Left kidney (tissue), 1 donor: ENCODE measurements at regions not wholly inside any gene's neighbourhood (a gene's known extent, or its start where the extent isn't known, plus 50 kb on each side); places are given as distances from the start of the nearest gene placed in this dataset.

Source experiments
- DNase-seq: peaks from one replicate; pipeline ENCODE4 v3.0.0-alpha.2; 2013

DNA sequence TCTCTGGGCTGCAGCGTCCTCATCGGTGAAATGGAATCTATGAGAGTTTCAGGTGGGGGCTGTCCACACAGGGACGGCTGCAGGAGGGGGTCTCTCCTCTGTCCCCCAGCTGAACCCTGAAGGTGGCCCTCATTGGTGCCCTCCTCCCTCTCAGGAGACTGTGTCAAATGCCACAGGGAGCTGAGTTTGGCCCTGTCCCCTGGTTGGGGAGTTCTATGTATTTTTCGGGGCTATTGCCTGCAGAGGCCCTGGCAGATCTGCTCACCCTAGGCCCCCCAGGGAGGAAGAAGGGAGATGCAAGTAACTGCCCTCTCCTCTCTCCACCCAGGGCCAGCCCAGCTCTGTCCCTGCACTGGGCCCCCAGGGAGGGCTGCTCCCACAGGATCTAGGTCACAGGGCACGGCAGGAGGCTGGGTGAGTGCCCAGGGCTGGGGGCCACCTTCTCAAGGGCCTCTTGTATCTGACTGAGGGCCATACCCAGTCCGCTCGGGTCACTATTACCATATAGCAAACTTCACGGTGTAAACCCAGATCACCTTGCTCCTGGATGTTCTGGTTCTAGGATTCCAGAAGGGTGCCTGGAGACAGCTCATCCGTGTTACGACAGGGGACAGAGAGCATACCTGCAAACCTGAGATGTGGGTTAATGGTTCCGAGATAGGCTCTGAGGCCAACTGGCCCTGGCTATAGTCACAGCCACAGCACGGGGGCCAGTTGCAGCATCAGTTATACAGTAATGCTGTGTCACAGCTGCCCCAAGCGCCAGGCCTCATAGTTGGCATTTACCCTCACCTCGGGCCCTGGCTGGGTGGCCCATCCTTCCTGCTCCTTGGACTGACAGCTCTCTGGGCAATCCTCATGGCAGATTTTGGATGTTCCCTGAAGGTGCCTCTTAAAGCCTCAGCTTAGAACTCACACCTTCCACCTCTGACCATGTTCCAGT lies 102.4 kb upstream of the PRR23E start:
- no peak for DNase-seq

DNA sequence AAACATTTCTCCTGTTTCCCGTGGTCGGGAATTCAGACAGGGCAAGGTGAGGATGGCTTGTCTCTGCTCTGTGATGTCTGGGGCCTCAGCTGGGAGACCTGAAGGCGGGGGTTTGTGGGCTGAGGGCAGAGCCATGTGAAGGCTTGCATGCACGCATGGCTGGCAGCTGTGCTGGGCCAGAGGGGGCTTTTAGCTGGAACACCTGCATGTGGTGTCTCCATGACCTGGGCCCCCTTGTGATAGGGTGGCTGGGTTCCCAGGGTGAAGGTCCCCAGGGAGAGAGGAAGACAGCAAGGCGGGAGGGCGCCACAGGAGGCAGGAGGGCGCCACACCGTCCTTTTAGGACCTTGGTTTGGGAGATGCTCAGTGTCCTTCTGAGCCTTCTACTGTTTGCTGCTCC lies 101.6 kb upstream of the PRR23E start:
- no peak for DNase-seq

DNA sequence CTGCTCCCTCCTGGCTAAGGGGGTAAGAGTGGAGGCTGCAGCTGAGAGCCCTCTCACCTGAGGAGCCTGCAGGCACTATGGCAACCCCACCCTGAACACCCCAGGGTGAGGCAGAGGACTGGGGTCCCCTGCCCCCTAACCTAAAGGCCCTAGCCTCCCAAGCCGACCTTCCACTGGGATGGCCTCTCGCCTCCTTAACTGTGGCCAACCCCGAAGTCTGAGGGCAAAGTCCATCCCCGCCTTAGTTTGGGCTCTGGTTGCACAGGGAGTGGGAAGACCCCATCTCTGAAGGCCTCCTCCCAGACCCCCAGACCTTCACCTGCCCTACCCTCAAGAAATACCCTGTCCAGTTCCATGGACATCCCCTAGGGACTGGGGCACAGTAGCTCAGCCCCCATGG lies 100.6 kb upstream of the PRR23E start:
- no peak for DNase-seq

DNA sequence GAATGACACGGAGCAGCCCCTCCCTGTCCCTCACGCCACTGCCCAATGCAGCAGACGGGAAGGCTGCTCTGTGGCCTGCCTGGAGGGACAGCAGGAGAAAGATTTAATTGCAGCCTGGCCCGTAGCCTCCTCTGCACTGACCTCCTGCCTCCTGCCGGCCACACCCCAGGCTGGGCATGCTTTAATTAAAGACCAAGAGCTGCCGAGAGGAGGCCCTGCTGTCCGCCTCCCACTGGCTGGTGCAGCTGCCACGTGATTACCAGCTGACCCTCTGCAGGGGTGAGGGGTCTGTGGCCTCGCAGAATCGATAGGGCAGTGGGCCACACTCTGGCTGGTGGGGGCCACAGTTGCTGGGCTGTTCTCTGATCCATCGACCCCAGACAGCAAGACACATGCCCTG lies 100.2 kb upstream of the PRR23E start:
- no peak for DNase-seq

DNA sequence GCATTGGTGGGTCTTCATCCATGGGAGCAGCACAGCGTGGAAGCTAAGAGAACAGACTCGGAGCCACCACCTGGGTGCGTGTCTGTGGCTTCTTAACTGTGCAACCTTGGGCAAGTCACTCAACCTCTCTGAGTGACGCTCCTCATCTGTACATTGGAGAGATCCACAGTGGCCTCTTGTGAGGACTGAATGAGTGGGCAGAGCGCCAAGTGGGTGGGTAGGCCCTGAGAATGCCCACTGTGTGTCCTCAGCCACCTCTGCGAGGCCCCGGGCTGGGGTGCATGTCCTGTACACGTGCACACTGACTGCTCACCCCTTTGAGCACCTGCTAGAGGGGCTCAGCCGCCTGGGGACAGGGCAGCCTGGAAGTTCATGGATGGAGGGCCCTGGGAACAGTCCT lies 99.6 kb upstream of the PRR23E start:
- no peak for DNase-seq

DNA sequence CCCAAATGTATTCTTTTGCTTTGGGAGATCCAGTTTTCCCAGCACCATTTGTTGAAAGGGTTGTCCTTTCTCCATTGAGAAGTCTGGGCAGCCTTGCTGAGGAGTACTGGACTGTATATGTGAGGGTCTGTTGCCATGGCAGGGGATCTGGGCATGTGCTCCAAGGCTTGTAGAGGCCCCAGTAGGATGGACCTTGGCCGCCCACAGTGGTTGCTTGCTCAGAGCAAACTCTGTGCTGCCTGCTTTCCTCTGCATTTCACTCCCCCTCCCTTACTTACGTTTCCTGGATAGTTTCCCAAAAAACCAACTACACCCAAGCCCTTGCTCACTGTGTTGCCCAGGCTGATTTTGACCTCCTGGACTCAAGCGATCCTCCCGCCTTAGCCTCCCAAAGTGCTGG lies 97.2 kb upstream of the PRR23E start:
- DNase-seq, result no peak

DNA sequence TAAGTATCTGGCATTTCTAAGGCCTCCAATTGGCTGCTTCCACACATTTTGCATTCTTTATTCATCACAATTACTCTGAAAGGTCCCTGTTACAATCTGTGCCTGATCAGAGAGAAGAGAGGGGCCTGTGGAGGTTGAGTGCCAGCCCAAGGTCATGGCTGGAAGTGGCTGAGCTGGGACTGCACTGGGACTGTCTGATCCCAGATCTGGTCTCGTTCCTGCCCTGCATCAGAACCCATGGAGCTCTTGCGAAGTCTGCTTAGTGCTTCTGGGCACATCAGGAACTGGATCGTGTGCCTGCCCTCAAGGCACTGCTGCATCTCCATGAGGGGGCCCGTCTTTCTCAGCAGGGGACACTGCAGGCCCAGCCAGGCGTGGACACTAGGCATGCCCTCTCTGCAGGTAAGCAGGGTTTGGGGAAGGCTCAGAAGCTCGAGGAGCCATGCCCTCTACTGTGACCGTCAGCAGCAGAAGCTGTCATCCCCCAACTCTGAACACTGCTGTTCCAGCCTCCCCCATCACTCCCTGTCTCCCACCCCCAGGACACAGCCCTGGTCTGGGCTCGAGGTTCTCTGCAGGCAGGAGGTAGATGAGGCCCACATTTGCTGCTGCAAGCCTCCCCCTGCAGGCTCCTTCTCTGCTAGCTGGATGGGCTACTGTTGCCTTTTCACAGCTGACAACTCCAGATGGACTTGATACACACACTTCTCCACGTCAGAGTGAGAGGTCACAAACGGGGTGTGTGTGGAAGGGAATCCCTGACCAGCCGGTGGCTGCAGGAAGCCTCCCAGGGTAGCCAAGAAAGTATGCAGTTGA lies 96.5 kb upstream of the PRR23E start:
- no peak for DNase-seq

DNA sequence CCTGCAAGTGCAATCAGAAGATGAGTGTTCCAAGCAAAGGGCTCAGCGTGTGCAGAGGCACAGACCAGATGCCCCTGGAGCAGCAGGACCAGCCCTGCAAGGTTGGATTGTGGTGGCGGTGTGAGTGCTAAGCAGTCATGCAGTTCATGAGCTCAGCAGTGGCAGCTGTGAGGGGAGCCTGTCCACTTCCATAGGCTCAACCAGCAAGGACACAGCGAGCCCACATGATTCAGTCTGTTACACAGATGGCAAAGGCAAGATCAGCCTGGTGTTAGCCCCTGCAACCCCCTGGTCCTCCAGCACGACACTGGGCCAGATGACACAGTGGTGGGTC lies 95.9 kb upstream of the PRR23E start:
- DNase-seq, result no peak

DNA sequence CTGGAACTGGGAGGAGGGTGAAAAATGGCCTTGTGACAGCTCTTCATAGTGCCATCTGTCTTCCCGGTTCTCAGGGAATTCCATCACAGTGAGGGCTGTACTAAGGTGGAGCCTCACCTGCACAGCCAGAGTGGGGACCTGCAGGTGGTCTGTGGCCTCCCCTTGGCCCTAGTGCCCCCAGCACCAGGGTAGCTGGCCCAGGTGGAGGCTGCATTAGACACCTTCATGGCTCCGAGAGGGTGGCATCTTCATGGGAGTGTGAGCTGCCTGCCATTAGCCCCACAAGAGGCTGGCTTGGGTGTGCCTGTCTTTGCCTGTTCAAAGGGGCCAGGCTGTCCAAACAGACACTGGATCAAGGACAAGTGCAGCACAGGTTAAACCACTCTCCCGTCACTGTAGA lies 95.5 kb upstream of the PRR23E start:
- DNase-seq, result no peak

DNA sequence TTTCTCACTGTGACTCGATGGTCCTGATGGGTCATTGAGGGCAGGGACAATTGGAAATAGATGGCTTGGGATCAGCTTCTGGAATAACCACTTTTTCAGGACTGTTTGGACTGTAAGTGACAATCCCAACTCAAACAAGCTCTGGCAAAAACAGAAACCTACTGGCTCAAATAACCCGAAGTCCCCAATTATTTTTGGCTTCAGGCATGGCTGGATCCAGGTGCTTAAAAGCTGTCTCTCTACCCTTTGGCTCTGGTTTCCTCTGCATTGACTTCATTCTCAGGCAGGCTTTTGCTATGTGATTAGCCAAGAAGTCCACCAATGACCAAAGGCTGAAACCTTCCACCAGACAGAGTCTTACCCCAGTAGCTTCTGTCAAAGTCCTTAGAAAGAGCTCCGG lies 92.9 kb upstream of the PRR23E start:
- no peak for DNase-seq

DNA sequence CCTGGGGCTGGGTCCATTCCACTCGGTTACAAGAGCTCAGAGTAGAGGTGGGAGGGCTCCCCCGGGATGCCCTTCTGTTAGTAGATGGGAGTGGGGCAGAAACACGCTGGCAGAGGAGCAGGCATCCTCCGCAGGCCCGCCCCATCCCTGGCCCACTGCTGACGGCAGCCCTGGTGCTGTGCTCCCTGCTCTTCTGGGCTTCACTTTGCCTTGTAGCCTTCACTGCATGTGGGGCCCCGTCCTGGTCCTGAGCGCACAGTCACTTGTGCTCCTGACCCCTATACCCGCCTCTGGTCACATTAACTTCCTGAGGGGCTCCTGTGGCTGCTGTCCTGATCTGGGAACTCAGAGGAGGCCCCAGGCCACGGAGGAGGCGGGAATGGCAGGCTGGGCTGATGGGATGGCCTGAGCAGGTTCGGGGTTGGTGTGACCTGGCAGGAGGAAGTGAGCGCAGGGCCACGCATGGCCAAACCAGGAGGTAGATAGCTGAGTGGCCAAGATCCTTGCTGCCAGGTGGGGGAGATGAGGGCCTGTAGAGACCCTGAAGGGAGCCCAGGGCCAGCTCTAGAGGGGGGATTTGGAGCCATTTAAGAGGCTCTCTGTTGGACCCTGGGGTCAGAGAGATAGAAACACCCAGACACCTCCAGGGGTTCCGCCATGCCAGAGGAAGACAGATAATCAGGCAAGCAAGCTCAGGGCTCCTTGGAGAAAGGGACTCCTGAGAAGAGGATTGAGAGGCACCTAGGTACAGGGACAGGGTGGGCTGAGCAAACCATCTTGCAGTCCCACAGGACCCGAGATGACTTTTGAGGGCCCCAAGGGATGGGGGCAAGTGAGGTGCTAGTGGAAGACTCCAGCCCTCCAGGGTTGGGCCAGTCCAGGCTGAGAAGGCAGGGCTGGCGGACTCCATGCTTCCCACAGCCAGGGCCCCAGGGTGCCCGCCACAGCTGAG lies 92.2 kb upstream of the PRR23E start:
- no peak for DNase-seq

DNA sequence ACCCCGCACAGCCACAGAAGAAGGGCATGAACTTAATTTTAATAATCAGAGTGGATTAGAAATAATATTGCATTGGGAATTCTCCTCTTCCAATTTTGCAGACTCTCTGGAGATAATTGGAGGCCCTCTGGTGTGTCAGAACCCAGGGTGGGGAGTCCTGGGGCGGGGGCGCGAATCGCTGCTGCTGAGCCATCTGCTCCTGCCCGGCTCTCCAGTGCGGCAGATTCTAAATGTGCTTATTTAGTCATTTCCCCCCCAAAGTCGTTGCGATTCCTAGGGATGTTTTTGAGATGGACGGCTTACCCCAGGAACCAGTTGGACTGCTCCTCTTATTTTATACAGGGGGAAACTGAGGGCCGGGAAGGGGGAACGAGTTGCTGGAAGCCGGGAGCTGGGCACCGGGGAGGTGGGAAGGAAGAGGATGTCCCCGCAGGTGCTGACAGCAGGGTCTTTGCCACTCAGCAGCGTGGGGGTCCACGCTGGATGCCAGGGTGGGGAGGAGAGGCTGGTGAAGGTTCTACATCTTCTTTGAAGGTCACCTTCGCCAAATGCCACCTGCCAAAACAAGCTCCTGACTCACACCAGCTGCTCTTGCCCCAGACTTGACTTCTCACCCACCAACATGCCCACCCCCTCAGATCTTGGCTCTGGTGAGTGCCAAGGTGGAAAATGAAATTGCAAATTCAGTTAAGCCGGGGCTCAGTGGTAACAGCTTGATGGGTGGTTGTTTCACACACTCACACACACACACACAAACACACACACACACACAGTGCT lies 91.3 kb upstream of the PRR23E start:
- DNase-seq, result no peak

DNA sequence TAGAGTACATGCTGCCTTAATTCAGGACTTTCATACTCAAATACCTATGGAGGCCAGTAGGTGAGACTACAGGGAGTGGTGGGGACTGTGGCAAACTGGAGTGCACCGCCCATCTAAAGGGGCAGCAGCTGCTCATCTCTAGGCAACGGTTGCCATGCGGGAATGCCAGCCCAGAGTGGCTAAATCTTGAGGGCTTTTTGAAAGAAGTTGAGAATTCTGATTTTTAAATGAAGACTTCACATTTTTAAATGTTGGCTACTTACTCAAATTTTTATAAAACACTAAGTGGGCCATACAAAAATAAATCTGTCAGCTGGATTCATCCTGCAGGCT lies 90.8 kb upstream of the PRR23E start:
- DNase-seq, result no peak

DNA sequence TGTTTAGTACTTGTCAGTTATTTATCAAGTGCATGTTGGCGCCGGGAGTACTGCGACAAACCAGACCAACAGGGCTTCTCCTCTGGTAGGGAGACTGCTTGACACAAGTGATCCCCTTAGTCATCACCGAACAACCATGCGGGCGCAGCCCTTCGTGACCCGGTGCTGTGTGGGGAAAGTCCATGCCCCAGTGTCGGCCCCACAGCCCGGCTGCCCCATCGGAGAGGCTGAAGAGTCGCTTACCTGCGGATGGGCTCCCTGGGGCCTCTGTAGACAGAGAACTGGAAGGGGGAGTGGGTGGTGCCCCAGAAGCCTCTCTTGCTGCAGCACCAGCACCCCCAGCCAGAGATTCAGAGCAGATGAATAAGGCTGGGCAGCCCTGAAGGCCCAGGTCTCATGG lies 90.3 kb upstream of the PRR23E start:
- no peak for DNase-seq

DNA sequence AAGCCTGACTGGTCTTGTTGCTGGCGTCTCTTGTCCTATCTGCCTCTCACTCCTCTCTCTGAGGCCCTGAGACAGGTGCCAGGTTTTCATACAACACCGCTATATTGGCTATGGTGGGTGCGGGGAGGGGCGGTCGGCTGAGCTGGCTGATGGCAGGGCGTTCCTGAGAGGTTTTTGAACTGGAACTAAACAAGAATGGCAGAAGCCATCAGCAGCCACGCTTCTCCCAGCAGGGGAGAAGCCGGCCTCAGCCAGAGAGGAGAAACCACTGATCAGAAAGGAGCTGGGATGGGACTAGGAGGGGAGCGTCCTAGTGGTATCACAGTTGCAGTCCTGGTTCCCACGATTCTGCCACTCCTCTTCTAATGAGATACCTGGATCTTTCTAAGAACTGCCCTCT lies 89.9 kb upstream of the PRR23E start:
- no peak for DNase-seq

DNA sequence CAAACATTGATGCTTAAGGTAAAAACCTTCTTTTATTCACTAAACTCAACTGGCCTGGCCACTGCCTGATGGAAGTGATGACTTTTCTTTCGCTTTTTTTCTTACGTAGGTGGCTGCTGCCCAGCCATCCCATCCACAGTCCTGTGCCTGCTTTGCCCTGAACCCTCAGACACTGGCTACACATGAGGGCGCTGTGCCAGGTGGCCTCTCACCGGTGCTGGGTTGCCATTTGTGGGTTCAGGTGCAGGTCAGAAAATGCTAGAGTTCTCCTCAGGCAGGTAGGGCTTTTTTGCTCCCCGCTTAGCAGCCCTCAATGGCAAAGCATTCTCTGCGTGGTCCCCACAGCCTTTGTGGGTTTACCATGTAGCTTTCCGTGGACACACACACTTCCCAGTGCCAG lies 88.3 kb upstream of the PRR23E start:
- DNase-seq, result no peak

DNA sequence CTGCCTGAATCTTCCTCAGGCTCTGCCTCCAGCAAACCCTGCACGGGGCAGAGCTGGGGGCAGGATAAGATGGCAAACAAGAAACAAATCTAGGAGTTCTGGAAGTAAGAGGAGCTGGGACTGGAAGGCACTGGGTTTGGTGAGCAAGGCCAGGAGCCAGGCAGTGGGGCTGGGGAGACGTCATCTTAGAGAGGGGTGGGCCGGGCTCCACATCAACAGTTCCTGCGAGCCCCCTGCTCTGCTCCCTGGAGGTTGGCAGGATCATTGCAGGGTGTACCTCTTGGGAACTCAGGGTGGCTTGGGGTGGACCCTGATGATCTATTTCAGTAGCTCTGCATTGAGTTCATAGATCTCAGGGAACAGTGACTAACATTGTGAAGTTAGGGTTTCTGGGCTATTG lies 87.3 kb upstream of the PRR23E start:
- no peak for DNase-seq

DNA sequence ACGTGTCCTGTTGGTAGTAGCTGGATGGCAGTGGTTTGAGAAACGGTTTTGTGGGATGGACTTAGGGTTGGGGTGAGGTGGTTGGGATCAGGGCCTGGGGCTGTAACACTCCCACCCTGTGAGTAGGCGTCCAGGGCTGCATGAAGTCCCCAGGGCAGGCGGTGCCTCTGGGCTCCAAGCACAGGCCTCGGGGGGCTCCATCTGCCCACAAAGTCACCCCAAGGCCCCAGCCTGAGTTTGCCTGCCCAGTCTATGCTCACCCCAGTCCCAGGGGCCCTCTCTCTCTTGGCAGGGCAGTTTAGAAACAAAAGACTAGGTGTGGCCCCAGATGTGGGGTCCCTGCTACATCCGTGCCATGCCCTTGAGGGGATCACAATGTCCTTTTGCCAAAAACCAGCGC lies 86.9 kb upstream of the PRR23E start:
- no peak for DNase-seq

DNA sequence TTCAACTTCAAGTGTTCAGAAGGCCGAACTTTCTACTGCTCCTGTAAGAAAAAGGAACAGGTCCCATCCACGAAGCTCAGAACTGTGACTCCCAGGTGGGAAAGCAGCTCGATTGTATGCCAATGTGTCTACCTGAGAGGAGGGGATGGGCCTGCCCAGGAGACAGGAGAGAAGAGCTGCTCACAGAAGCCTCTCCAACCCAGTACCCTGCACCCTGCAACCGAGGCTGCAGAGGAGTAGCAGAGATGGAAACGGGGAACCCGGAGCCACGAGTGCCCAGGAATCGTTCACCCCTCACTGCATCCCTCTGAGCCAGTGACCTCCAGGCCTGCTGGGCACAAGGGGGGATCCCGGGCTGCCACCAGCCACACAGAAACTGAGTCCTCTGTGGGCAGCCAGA lies 86.5 kb upstream of the PRR23E start:
- DNase-seq, result no peak

DNA sequence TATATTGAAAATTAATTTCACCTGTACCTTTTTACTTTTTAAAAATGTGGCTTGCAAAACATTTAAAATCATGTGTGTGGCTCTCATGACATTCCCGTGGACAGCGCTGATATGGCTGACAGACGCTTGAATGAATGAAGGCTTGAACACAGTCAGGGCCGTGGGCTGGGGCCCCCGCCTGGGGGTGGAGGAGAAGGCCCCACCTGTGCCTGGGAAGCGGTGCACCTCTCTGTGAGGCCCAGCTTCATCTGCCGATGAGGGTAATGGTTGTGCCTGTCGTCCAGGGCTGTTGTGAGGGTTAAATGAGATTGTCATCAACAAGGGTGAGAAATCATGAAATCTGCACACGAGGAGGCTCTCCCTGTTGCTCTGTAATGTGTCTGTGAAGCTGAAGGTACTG lies 85.9 kb upstream of the PRR23E start:
- no peak for DNase-seq

DNA sequence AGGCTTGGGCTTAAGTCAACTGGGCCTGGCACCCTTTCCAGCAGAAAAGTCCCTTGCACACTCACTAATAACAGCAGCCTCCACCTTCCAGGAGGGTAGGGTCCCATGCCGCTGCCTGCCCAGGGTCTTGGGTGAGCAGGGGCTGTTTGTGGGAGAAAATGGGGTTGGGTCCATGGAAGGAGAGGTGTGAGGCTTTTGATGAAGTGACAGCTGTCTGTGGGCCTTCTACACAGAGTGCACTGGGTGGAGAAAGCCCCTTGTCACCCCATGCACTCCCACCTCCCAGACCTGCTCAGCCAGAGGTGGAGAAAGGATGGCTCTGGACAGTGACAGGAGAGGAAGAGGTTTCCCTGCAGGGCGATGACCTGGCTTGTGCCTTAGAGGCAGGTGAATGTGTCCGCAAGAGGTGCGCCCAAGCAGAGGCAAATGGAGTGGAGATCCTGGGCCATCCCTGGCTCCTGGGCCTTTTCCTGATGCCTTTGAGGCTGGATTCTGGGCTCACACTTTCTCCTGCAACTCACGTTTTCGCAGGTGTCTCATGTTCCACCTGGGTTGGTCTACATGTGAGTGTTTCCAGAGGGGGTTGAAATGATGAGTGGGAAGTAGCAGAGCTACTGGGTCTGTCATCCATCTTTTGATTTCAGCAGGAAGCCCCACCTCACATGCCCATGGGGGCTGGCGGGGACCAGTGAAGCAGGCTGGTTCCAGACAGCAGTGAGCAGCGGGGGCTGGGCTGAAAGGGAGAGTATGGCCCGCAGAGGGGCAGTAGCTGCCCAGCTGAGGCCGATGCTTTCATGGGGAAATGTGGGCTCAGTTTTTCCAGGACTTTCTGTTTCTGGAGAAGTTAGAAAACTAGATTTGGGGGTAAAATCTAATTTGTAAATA lies 85.2 kb upstream of the PRR23E start:
- DNase-seq, result no peak
